ENCODE measurements at regions not wholly inside any gene's neighbourhood (a gene's known extent, or its start where the extent isn't known, plus 50 kb on each side); places are given as distances from the start of the nearest gene placed in this dataset.
"Not testable (repeated sequence)": the region's sequence is repeated elsewhere in the genome, so short reads cannot be mapped to it uniquely, and the experiment has no call there.

DNA sequence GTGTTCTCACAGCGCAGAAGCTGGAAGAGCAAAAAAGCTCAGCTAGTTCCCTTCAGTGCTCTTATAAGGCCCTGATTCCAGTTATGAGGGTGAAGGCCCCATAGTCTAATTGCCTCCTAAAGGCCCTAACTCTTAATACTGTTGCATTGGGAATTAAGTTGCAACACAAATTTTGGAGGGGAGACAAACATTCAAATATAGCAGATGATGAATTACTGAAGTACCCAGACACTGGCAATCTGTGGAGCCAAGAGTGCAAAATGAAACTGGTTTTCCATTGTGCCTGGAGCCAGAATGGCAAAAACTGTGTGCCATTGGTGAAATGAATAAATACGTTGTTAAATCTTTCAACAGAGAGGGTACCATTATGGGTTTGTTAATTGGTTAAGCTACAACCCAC lies 356.0 kb downstream of the PPARGC1A start:
- DNase-seq: no peak

- DNase-seq: no peak
These were observed 373.1 kb downstream of the PPARGC1A start for GRCh38 chr4:23516716-23517115.

DNA sequence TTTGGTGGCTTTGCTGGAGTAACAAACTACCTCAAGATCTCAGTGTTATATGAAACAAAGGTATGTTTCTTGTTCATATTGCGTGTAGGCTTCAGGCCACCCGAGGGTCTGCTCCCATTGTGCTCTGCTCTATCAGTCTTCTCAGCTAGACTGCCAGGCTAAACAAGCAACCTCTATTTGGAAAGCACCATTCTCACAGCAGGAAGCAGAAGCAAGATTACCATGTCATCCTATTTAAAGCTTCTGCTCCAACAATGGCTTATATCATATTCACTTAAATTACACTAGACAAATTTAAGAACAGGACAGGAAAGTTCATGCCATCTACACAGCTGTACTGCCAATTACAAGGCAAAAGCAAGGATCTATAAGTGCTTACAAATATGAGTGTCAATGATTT lies 385.8 kb downstream of the PPARGC1A start:
- DNase-seq: no peak

- no peak for DNase-seq
These were observed 388.9 kb downstream of the PPARGC1A start for GRCh38 chr4:23500894-23501449.

DNA sequence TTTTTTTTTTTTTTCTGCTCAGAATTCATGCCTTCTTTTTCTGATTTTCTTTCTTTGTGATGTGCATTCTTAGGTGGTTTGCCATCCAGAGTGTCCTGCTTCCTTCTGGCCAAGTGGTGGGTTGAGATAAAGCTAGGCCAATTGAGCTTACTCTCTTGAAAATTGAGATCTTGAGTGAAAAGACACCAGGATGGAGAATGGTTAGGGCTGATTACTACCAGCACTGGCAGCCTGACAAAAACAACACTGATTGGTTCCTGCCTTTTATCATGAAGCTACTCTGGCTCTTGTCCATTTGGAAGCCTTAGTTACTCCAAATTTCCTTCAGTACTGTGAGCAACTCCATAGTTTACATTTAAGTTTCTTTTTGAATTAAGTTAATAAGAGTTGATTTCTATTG lies 404.0 kb downstream of the PPARGC1A start:
- no peak for DNase-seq

DNA sequence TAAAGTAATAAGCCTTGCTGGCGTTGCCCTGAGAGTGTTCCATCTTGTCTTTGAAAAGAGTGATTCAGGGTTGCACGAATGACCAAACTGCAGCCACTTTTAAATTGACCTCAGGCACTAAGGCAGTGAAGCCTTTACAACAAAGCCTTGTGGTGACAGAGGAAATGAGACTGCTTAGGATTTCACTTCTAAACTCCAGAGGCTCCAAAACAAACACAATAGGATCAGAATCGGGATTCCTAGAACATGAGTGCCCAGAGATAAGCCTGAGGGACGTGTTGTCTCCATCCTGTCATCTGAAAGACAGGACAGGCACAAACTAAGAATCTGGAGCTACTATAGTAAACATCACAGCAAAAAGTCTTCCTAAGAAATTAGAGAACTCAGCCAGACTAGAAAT lies 405.2 kb downstream of the PPARGC1A start:
- DNase-seq: no peak

DNA sequence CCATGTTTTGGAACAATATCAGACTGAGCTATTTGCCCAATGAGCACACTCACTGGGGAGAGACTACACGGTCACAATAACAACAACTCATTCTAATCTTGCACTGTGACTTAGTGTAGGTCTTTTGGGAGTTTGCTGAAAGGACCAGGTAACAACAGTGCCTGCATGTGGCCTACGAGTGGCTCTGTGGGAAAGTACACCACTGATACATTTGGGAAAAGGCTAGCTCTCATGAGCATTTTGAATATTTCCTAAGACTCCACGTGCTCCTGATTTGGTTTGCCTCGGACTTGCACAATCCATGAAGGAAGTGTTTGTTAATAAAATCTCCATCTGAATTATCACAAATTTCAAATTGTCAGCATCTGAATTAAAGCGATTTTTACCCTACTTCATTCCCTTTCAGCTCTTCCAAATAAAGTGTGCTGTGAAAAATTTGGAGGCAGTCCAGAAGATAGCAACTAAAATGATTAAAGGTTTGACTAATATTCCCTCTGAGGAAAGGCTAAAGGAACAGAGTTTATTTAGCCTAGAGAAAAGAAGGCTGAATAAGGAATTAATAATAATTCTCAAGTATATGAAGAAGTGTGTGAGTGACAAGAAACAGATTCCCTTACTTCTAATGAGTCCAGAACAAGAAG lies 406.4 kb downstream of the PPARGC1A start:
- no peak for DNase-seq

DNA sequence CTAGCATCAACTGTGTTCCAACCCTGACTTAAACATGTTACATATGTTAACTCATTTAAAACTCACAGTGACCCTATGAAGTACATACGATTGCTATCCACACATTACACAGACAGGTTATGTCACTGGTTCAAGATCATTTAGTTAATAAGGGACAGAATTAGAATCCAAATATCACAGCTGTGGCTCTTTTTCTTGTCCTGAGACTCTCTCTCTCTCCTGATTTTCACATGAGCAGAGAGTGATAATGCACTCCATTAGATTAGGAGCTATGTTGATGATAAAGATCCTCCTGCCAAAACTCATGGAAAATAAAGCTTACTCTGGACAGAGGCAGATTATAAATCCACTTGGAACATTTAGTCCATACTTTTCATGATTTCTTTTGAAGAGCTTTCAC lies 408.3 kb downstream of the PPARGC1A start:
- DNase-seq: no peak

DNA sequence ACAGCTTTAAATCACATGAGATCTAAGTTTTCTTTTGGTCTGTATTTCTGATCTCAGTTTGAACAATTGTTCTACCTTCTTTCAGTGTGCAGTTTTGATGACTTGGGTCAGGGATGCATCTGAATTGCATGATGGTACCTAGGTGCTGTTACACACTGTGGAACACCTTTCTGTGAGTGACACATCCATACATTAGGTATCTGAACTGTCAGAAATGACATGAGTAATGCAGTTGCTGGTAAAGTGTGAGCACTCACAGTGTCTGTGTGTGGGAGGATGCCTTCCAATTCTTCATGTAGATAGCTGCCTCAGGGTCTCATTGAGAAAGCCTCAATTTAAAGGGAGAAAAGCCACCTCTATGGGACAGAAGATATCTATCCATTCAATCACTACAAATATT lies 411.9 kb downstream of the PPARGC1A start:
- no peak for DNase-seq

DNA sequence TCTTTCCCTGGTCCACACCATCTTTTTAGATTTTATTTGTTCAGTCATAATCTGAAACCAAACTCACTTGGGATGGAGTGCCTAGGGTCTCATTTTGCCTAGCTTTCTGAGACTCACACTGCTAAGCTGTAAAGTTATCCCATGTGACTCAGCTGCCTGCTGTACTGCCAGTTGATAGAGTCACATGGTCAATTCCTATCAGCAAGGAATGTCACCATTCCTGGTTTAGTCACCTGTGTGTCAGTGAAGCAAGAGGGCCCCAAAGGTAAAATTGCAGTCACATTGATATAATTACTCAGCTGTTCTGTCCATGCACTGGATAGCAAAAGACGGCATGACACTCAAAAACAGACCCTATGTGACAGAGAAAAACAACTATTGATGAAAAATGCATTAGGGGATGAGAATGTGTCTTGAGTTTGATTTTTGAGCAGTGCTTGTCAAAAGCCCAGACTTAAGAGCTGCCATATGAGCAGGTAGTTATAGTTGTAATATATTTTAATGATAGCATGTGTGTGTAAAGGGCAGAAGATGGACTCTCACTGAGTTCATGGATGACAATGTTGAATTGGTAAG lies 413.2 kb downstream of the PPARGC1A start:
- no peak for DNase-seq

DNA sequence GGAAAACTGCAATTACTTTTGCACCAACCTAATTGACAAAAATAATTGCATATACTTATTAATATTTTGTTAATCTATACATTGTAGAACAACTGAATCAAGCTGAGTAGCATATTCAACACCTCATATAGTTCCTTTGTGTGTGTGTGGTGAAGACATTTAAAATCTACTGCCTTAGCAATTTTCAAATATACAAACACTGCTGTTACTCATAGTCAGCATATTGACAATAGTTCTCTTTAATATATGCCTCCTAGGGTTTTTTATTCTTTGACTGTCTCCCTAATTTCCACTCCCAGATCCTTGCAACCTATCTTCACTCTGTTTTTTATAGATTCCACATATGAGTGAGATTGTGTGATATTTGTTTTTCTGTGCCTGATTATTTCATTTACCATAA lies 426.8 kb downstream of the PPARGC1A start:
- DNase-seq: no peak

DNA sequence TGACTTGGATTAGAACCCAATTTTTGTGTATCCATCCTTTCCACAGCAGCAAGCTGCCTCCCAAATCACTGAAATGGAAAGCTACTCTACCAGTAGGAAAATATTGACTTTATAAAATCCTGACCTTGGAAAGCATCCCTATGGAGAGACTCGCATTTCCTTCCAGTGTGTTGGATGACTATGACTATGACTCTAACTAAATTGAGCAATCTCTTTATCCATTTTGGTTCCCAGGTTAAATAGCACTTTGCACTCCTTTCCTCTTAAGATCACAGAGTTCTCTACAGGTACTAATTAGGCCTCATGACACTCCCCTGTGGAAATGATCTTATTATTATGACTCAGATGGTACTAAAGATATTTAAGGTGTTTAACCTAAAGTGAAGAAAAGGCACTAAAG lies 431.8 kb downstream of the PPARGC1A start:
- DNase-seq: no peak

GRCh38 chr4:23456864-23457263 lies 433.0 kb downstream of the PPARGC1A start:
- DNase-seq: no peak

DNA sequence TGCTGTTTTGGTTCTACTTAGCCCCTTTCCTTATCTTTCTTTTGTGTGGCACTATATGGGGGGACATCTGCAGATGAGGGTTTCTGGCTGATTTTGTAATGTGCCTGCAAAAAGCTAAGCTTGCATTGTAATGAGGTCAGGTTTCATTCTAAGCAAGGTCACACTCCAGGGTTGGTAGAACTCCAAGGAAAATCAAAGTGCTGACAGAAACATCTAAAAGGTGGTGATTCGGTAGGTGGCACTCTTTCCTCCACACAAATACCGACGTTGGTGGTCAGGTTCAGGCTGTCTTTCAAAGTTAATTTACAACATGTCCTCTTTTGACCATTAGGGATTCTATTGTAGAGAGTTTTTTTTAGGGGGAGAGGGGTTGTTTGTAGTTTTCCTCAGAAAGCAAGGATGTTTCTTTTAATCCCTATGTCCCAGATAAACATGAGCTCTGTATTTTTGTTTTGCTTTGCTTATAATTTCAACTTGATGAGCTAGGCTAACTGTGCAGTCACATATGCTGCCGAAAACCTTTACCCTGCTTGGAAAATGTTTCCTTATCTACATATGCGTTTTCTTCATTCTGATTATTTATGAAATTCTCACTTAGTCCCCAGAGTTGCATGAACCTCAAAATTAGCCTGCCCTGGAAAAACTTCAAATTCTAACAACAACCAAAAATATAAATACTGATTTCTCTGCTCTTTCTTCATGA lies 434.2 kb downstream of the PPARGC1A start:
- DNase-seq: no peak

DNA sequence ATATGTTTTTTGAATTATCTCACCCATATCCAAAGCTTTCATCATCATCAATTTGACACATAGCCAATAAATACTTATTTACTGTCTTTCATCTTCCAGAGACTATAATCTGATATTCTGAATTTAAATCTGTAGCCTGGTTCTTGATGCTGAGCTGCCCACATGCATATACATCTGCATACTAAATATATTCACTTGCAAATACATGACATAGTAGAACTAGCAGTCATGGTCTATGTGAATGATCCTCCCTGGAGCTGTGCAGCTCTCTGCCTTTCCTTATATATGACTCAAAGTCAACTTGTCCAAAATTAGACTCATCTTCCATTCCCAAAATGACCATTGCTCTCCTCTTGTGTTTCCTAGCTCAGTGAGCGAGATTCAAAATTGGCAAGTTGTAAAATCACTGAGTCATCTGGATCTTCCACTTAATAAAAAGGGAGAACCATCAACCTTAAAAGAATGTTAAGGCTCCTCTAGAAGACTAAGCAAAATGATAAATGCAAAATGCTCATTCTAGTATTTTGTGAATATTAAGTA lies 448.2 kb downstream of the PPARGC1A start:
- no peak for DNase-seq

DNA sequence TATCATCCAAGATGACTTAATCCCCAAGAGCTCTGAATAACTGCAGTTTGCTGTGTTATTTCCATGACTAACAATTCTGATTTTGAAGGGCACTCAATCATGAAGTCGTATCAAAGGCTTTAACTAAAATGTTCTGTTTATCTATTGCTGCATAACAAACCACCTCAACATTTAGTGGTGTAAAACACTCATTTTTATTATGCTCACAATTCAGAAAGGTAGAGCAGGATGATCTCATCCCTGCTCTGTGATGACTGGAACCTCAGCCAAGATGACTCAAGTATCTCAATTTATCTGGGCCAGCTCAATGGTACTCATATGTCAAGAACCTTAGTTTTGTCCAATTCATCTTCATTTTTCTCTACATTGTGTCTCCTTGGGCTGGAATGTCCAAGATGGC lies 451.1 kb downstream of the PPARGC1A start:
- no peak for DNase-seq

- no peak for DNase-seq
These were observed 460.4 kb downstream of the PPARGC1A start for GRCh38 chr4:23429497-23429896.

- DNase-seq: no peak
These were observed 464.3 kb downstream of the PPARGC1A start for GRCh38 chr4:23425570-23425969.

- DNase-seq: no peak
These were observed 466.3 kb downstream of the PPARGC1A start for GRCh38 chr4:23423540-23423939.

GRCh38 chr4:23422878-23423277 lies 467.0 kb downstream of the PPARGC1A start:
- no peak for DNase-seq

- peak; percentile 48 for DNase-seq
These were observed 476.2 kb downstream of the PPARGC1A start for GRCh38 chr4:23413631-23414030.

DNA sequence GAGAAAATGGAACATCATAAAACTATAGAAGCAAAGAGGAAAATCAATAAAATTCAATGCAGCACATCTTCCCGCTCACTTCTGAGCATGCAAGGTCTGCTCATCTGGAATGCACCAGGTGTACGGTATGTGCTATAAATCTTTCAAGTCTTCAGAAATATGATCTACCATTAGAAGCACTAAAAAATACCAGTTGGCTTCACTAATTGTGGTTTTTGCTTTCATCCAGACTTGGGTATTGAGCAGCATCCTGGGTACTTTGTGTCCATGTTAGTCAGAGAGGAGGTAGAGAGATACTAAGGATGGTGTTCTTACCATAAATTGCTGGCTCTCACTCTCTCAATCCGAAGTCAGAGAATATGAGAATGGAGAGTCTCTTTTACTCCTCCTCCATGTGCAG lies 477.1 kb downstream of the PPARGC1A start:
- no peak for DNase-seq

DNA sequence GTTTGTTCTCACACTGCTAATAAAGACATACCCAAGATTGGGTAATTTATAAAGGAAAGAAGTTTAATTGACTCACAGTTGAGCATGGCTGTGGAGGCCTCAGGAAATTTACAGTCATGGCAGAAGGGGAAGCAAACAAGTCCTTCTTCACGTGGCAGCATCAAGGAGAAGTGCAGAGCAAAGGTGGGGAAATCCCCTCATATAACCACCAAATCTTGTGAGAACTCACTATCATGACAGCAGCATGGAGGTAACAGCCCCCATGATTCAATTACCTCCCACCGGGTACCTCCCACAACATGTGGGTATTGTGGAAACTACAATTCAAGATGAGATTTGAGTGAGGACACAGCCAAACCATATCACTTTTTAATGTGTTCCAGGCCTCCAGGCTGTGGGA lies 480.9 kb downstream of the PPARGC1A start:
- DNase-seq: not testable (repeated sequence)

All from muscle of arm (tissue), 1 donor.